ENCODE measurements at regions not wholly inside any gene's neighbourhood (a gene's known extent, or its start where the extent isn't known, plus 50 kb on each side); places are given as distances from the start of the nearest gene placed in this dataset.

DNA sequence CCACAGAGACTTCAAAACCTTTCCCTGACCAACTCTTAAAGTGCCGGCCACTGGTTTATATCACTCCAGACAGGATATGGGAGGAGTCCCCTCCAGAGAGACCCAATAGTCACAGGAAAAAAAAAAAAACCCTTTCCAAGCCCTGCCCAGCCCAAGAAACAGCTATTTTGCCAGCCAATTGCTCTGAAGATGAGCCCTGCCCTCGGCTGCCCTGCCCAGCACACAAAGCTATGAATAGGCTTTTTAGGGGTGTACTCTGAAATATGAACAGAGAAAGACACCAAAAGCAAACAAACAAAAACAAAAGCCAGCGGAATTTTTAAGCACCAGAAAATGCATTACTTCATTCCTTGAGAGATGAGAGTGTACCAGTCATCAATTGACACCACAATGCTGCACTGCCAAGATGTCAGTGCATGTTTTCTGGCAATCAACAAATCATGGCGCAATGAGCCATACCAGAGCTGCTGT is 275.1 kb downstream of the C6orf118 start:
- TF ChIP-seq, protein P1, sequence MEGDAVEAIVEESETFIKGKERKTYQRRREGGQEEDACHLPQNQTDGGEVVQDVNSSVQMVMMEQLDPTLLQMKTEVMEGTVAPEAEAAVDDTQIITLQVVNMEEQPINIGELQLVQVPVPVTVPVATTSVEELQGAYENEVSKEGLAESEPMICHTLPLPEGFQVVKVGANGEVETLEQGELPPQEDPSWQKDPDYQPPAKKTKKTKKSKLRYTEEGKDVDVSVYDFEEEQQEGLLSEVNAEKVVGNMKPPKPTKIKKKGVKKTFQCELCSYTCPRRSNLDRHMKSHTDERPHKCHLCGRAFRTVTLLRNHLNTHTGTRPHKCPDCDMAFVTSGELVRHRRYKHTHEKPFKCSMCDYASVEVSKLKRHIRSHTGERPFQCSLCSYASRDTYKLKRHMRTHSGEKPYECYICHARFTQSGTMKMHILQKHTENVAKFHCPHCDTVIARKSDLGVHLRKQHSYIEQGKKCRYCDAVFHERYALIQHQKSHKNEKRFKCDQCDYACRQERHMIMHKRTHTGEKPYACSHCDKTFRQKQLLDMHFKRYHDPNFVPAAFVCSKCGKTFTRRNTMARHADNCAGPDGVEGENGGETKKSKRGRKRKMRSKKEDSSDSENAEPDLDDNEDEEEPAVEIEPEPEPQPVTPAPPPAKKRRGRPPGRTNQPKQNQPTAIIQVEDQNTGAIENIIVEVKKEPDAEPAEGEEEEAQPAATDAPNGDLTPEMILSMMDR (IDR thresholded peaks at IDR 0.05) = no peak
- no peak for TF ChIP-seq POLR2AphosphoS5 (IDR thresholded peaks at IDR 0.05)
